CD14-positive monocyte (primary cell): ENCODE measurements at regions not wholly inside any gene's neighbourhood (a gene's known extent, or its start where the extent isn't known, plus 50 kb on each side); places are given as distances from the start of the nearest gene placed in this dataset.

Source experiments
- DNase-seq, 3 donors: peaks; one replicate each; pipeline ENCODE4 v3.0.0-alpha.2; 2011 to 2022
- H2AFZ ChIP-seq: 2 replicates; pipeline ENCODE4 v1.6.0; 2012; ENCODE audit warnings: mild to moderate bottlenecking, low read depth, low read length, inconsistent platforms; ENCODE audit not compliant: insufficient read depth, poor library complexity, severe bottlenecking
- H3K27ac ChIP-seq, 2 donors: 1 replicate in 1 of 2; 2 replicates in 1 of 2; pipeline ENCODE4 v1.5.1; 2012 to 2013; ENCODE audit warnings: low read length in 2 of 2, control low read depth in 1 of 2, inconsistent platforms in 1 of 2, low read depth in 1 of 2, mild to moderate bottlenecking in 1 of 2
- H3K27me3 ChIP-seq, 2 donors: one replicate each; pipeline versions ENCODE4 v1.6.0 to v1.6.1; 2011 to 2013; ENCODE audit warnings: low read length in 2 of 2; ENCODE audit not compliant: control insufficient read depth in 2 of 2, insufficient read depth in 2 of 2
- H3K36me3 ChIP-seq, 2 donors: replicated peaks in 1 of 2; 1 replicate in 1 of 2; 2 replicates in 1 of 2; pipeline versions ENCODE4 v1.5.1 to v1.6.1; 2012 to 2013; ENCODE audit warnings: low read length in 2 of 2, control low read depth in 1 of 2, inconsistent platforms in 1 of 2, mild to moderate bottlenecking in 1 of 2; ENCODE audit not compliant: insufficient read depth in 2 of 2, control insufficient read depth in 1 of 2
- H3K4me1 ChIP-seq, 2 donors: 1 replicate in 1 of 2; 2 replicates in 1 of 2; pipeline versions ENCODE4 v1.5.1 to v1.6.1; 2012 to 2013; ENCODE audit warnings: low read length in 2 of 2, control low read depth in 1 of 2, inconsistent platforms in 1 of 2, mild to moderate bottlenecking in 1 of 2, moderate library complexity in 1 of 2; ENCODE audit not compliant: insufficient read depth in 2 of 2, control insufficient read depth in 1 of 2
- H3K4me2 ChIP-seq: replicated peaks from 2 replicates; pipeline ENCODE3; 2012; ENCODE audit warnings: low read length, moderate library complexity, mild to moderate bottlenecking; ENCODE audit not compliant: poor library complexity, severe bottlenecking; ENCODE audit errors: extremely low read depth
- H3K4me3 ChIP-seq, 3 experiments: fragments of 200-600 bp in 1 of 3; sonication (generic) in 1 of 3; replicated peaks in 1 of 3; 1 replicate in 2 of 3; 2 replicates in 1 of 3; pipeline ENCODE4 v1.5.1; 2011 to 2013; ENCODE audit warnings: low read length in 3 of 3, mild to moderate bottlenecking in 3 of 3, control low read depth in 2 of 3, low read depth in 2 of 3, inconsistent platforms in 1 of 3, moderate library complexity in 1 of 3
- H3K79me2 ChIP-seq: 2 replicates; pipeline ENCODE4 v1.6.0; 2012; ENCODE audit warnings: mild to moderate bottlenecking, control low read depth, inconsistent platforms, low read length, moderate library complexity; ENCODE audit not compliant: insufficient read depth
- H3K9ac ChIP-seq: 2 replicates; pipeline ENCODE4 v1.6.0; 2017; ENCODE audit warnings: low read length, mild to moderate bottlenecking; ENCODE audit not compliant: insufficient read depth, poor library complexity, severe bottlenecking
- H3K9me3 ChIP-seq, 2 donors: replicated peaks in 1 of 2; 1 replicate in 1 of 2; 2 replicates in 1 of 2; pipeline versions ENCODE4 v1.5.1 to v1.6.1; 2012 to 2013; ENCODE audit warnings: low read length in 2 of 2, control low read depth in 1 of 2; ENCODE audit not compliant: control insufficient read depth in 1 of 2, insufficient read depth in 1 of 2
- H4K20me1 ChIP-seq: 2 replicates; pipeline ENCODE4 v1.6.0; 2012; ENCODE audit warnings: mild to moderate bottlenecking, low read length, control low read depth, moderate library complexity; ENCODE audit not compliant: insufficient read depth
- H3K27ac Mint-ChIP-seq, 7 donors: one replicate each; pipeline ENCODE4 v1.8.0; 2020; ENCODE audit warnings: mild to moderate bottlenecking in 7 of 7, mixed read lengths in 7 of 7, moderate library complexity in 6 of 7, inconsistent platforms in 2 of 7
- H3K27me3 Mint-ChIP-seq, 3 donors: one replicate each; pipeline ENCODE4 v1.8.0; 2021 to 2022; ENCODE audit warnings: low read depth in 3 of 3, mild to moderate bottlenecking in 3 of 3, mixed read lengths in 3 of 3, moderate library complexity in 3 of 3, inconsistent platforms in 1 of 3
- H3K36me3 Mint-ChIP-seq, 2 donors: one replicate each; pipeline ENCODE4 v1.8.0; 2020; ENCODE audit warnings: mixed read lengths in 2 of 2, inconsistent platforms in 1 of 2, mild to moderate bottlenecking in 1 of 2
- H3K4me1 Mint-ChIP-seq: one replicate; pipeline ENCODE4 v1.8.0; 2020; ENCODE audit warnings: mild to moderate bottlenecking, mixed read lengths
- H3K4me3 Mint-ChIP-seq, 2 donors: one replicate each; pipeline ENCODE4 v1.8.0; 2020; ENCODE audit warnings: mild to moderate bottlenecking in 2 of 2, mixed read lengths in 2 of 2, moderate library complexity in 1 of 2
- H3K9me3 Mint-ChIP-seq, 7 donors: one replicate each; pipeline ENCODE4 v1.8.0; 2020 to 2022; ENCODE audit warnings: mixed read lengths in 7 of 7, mild to moderate bottlenecking in 6 of 7, moderate library complexity in 6 of 7, inconsistent platforms in 2 of 7
- CTCF ChIP-seq: fragments of 200-600 bp; IDR thresholded peaks from one replicate; pipeline ENCODE4 v1.8.0; 2022; ENCODE audit warnings: antibody characterized with exemption, mild to moderate bottlenecking
- WGBS: methylation state at CpG from one replicate; pipeline ENCODE4 v1.1.5; 2013; ENCODE audit warnings: missing lambda C conversion rate; ENCODE audit not compliant: insufficient coverage; 5-methylcytosine and 5-hydroxymethylcytosine counted together
- intact Hi-C, 2 donors: fragments of 100-400 bp; cut with micrococcal nuclease; formaldehyde crosslinking; loops; one replicate each; pipeline versions ENCODE4 v1.15.0 to v1.15.1; 2023

- Histone ChIP-seq H3K36me3 (no peaks in the 10 kb centered on the region), H3K4me3 (no peak overlapping the region), H3K9ac (no peak overlapping the region), H2AFZ (no peak overlapping the region), H3K79me2 (no peaks in the 10 kb centered on the region), H3K4me1 (no peaks in the 10 kb centered on the region), H3K9me3 (no peaks in the 10 kb centered on the region), H4K20me1 (no peaks in the 10 kb centered on the region), H3K4me2 (no peak overlapping the region), H3K27ac (no peak overlapping the region), H3K27me3 (no peaks in the 10 kb centered on the region)
- Mint-ChIP-seq H3K27me3 (peaks cover 0 to 3% (median 1%) of the 10 kb centered on the region in 3 donors), H3K9me3 (peaks cover 0 to 4% (median 0%) of the 10 kb centered on the region in 7 donors), H3K36me3 (no peaks in the 10 kb centered on the region), H3K27ac (no peak overlapping the region), H3K4me3 (no peak overlapping the region), H3K4me1 (no peaks in the 10 kb centered on the region)
- no peak for DNase-seq
- intact Hi-C loops: no loop called here
- 96% methylated on average over 5 of the region's 5 CpGs for WGBS
- no peak for TF ChIP-seq CTCF
Measured at GRCh38 chr7:42693722-42694121, 218.1 kb downstream of the C7orf25 start.

GRCh38 chr7:42692621-42693020 is 219.2 kb downstream of the C7orf25 start:
- no peaks in the 10 kb centered on the region for H4K20me1 ChIP-seq
- H3K27ac Mint-ChIP-seq: no peak overlapping the region
- H3K27ac ChIP-seq: no peak overlapping the region
- peaks cover 0 to 4% (median 0%) of the 10 kb centered on the region in 7 donors for H3K9me3 Mint-ChIP-seq
- no peaks in the 10 kb centered on the region for H3K79me2 ChIP-seq
- H3K4me3 Mint-ChIP-seq: no peak overlapping the region
- no peak for TF ChIP-seq CTCF
- H3K36me3 Mint-ChIP-seq: no peaks in the 10 kb centered on the region
- no peak overlapping the region for H2AFZ ChIP-seq
- intact Hi-C loops: no loop called here
- WGBS: 100% methylated on average over 2 of the region's 5 CpGs
- DNase-seq: no peak
- H3K27me3 Mint-ChIP-seq: peaks cover 0 to 3% (median 1%) of the 10 kb centered on the region in 3 donors
- no peaks in the 10 kb centered on the region for H3K9me3 ChIP-seq
- H3K9ac ChIP-seq: no peak overlapping the region
- no peaks in the 10 kb centered on the region for H3K4me1 Mint-ChIP-seq
- no peaks in the 10 kb centered on the region for H3K36me3 ChIP-seq
- no peaks in the 10 kb centered on the region for H3K4me1 ChIP-seq
- H3K4me2 ChIP-seq: no peak overlapping the region
- H3K4me3 ChIP-seq: no peak overlapping the region
- H3K27me3 ChIP-seq: no peaks in the 10 kb centered on the region
